SU-DHL-6 (cell line): ENCODE measurements at regions not wholly inside any gene's neighbourhood (a gene's known extent, or its start where the extent isn't known, plus 50 kb on each side); places are given as distances from the start of the nearest gene placed in this dataset.

Experiments used
- H2AFZ ChIP-seq: fragments of 200-600 bp; sonication (generic); 2 replicates; pipeline ENCODE4 v1.6.1; 2014; ENCODE audit warnings: low read depth, mild to moderate bottlenecking, moderate library complexity, mixed read lengths, antibody characterized with exemption, low read length; ENCODE audit not compliant: severe bottlenecking
- H3F3A ChIP-seq: fragments of 200-600 bp; shearing (Covaris generic); 2 replicates; pipeline ENCODE4 v1.6.0; 2016; ENCODE audit warnings: antibody characterized with exemption, mild to moderate bottlenecking; ENCODE audit not compliant: insufficient read depth
- H3K27ac ChIP-seq: fragments of 200-600 bp; sonication (generic); 2 replicates; pipeline ENCODE4 v1.5.1; 2016; ENCODE audit warnings: low read depth, mild to moderate bottlenecking, low read length, moderate library complexity, mixed read lengths
- H3K27me3 ChIP-seq: fragments of 200-600 bp; sonication (generic), shearing (Covaris generic); 2 replicates; pipeline ENCODE4 v1.6.0; 2014; ENCODE audit warnings: mild to moderate bottlenecking, low read length
- H3K36me3 ChIP-seq: fragments of 200-600 bp; sonication (generic); 2 replicates; pipeline ENCODE4 v1.6.1; 2014; ENCODE audit warnings: mild to moderate bottlenecking, low read length, mixed read lengths
- H3K4me2 ChIP-seq: fragments of 300-600, 200-600 bp; shearing (Covaris generic), sonication (generic); 2 replicates; pipeline ENCODE4 v1.6.0; 2014; ENCODE audit warnings: low read length, low read depth, mild to moderate bottlenecking; ENCODE audit not compliant: poor library complexity, severe bottlenecking
- H3K4me3 ChIP-seq: fragments of 200-600 bp; sonication (generic); 2 replicates; pipeline ENCODE4 v1.5.1; 2014; ENCODE audit warnings: antibody characterized with exemption, low read length, mild to moderate bottlenecking, mixed read lengths; ENCODE audit not compliant: insufficient read depth, poor library complexity, severe bottlenecking
- H3K79me2 ChIP-seq: fragments of 200-600 bp; sonication (generic); 2 replicates; pipeline ENCODE4 v1.6.1; 2014; ENCODE audit warnings: mild to moderate bottlenecking, low read length, moderate library complexity; ENCODE audit not compliant: insufficient read depth
- H3K9ac ChIP-seq: fragments of 200-600 bp; sonication (generic); 2 replicates; pipeline ENCODE4 v1.7.0; 2014; ENCODE audit warnings: mild to moderate bottlenecking, low read length
- H3K9me2 ChIP-seq: fragments of 200-600 bp; sonication (generic); replicated peaks from 2 replicates; pipeline ENCODE4 v1.6.1; 2014; ENCODE audit warnings: low read length; ENCODE audit not compliant: insufficient read depth
- H3K9me3 ChIP-seq: fragments of 200-600 bp; sonication (generic); 2 replicates; pipeline ENCODE4 v1.6.1; 2014; ENCODE audit warnings: low read length, mixed read lengths; ENCODE audit not compliant: insufficient read depth
- H4K20me1 ChIP-seq: fragments of 200-600 bp; sonication (generic); 2 replicates; pipeline ENCODE4 v1.6.1; 2014; ENCODE audit warnings: low read depth, mild to moderate bottlenecking, antibody characterized with exemption, low read length, moderate library complexity, mixed read lengths
- EZH2phosphoT487 ChIP-seq: fragments of 200-600 bp; sonication (generic), shearing (Covaris generic); conservative IDR thresholded peaks from 2 replicates; pipeline ENCODE4 v1.6.1; 2018; ENCODE audit warnings: mild to moderate bottlenecking, antibody characterized with exemption, low read length, moderate library complexity, mixed read lengths
- TF ChIP-seq, protein P1 (sequence below): fragments of 200-600 bp; sonication (generic); IDR thresholded peaks from one replicate; pipeline ENCODE4 v1.5.1; 2017; ENCODE audit warnings: antibody characterized with exemption, mild to moderate bottlenecking, low read length, moderate library complexity; ENCODE audit not compliant: insufficient read depth, poor library complexity, severe bottlenecking

- H3K27me3 ChIP-seq = no peaks in the 10 kb centered on the region
- no peaks in the 10 kb centered on the region for H3F3A ChIP-seq
- no peaks in the 10 kb centered on the region for H4K20me1 ChIP-seq
- no peak overlapping the region for H3K4me2 ChIP-seq
- H3K9ac ChIP-seq = no peak overlapping the region
- no peaks in the 10 kb centered on the region for H3K36me3 ChIP-seq
- TF ChIP-seq, protein P1, sequence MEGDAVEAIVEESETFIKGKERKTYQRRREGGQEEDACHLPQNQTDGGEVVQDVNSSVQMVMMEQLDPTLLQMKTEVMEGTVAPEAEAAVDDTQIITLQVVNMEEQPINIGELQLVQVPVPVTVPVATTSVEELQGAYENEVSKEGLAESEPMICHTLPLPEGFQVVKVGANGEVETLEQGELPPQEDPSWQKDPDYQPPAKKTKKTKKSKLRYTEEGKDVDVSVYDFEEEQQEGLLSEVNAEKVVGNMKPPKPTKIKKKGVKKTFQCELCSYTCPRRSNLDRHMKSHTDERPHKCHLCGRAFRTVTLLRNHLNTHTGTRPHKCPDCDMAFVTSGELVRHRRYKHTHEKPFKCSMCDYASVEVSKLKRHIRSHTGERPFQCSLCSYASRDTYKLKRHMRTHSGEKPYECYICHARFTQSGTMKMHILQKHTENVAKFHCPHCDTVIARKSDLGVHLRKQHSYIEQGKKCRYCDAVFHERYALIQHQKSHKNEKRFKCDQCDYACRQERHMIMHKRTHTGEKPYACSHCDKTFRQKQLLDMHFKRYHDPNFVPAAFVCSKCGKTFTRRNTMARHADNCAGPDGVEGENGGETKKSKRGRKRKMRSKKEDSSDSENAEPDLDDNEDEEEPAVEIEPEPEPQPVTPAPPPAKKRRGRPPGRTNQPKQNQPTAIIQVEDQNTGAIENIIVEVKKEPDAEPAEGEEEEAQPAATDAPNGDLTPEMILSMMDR = no peak
- no peaks in the 10 kb centered on the region; the same call in none of the 2 replicates for H3K9me2 ChIP-seq
- no peak overlapping the region for H3K27ac ChIP-seq
- H3K9me3 ChIP-seq = no peaks in the 10 kb centered on the region
- H3K79me2 ChIP-seq = no peaks in the 10 kb centered on the region
- no peak overlapping the region for H3K4me3 ChIP-seq
- no peak overlapping the region for H2AFZ ChIP-seq
These were observed 596.3 kb upstream of the SALL1 start for GRCh38 chr16:51747329-51747728.

DNA sequence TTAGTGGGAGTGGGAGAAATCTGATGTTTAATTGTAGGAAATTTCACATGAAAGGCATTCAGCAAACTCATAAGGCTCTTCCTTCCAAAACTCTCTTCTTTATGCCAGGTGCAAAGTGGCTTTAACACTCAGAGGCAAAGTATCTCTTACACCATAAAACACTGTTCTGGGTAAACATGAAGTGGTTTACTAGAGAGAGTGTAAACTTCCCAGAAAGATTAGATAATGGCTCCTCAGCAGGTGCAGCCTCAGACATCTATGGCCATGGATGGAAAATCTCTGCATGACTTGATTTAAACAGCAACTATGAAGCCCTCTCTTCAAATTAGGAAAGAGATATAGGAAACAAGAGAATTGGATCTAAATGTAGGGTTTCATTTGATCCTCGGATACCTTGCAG is 583.1 kb upstream of the SALL1 start:
- no peaks in the 10 kb centered on the region for H3K79me2 ChIP-seq
- H3K27me3 ChIP-seq = no peaks in the 10 kb centered on the region
- H3K4me3 ChIP-seq = no peak overlapping the region
- TF ChIP-seq EZH2phosphoT487 = no peak
- TF ChIP-seq, protein P1 = no peak
- H3K9me3 ChIP-seq = no peaks in the 10 kb centered on the region
- no peaks in the 10 kb centered on the region for H3K36me3 ChIP-seq
- no peaks in the 10 kb centered on the region for H3F3A ChIP-seq
- H4K20me1 ChIP-seq = no peaks in the 10 kb centered on the region
- no peak overlapping the region for H2AFZ ChIP-seq
- no peak overlapping the region for H3K27ac ChIP-seq
- H3K9me2 ChIP-seq = no peaks in the 10 kb centered on the region
- H3K4me2 ChIP-seq = no peak overlapping the region
- H3K9ac ChIP-seq = no peak overlapping the region

DNA sequence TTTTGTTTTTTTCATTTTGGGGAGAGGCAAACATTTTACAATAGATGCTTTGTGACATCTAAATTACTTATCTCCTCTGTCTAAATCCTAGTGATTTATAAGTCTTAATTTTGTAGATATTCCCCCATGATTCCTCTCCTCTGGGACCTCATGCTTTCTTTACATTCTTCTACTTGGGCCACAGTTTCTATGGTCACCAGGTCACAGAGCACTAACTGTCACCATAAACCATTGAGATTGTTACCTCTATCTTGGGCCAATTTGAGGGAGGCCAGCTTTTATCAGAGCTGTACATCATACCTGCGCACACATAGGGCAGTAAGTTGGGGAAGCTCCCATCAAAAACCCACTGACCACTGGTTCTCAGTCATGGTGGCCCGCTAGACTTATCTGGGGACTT is 582.1 kb upstream of the SALL1 start:
- H3K4me3 ChIP-seq = no peak overlapping the region
- TF ChIP-seq EZH2phosphoT487 = no peak
- TF ChIP-seq, protein P1 = no peak

GRCh38 chr16:51731160-51731559 is 580.1 kb upstream of the SALL1 start:
- no peak overlapping the region for H3K4me2 ChIP-seq
- H3K9me3 ChIP-seq = no peaks in the 10 kb centered on the region
- H2AFZ ChIP-seq = no peak overlapping the region
- no peak overlapping the region for H3K9ac ChIP-seq
- H3K36me3 ChIP-seq = no peaks in the 10 kb centered on the region
- H3K4me3 ChIP-seq = no peak overlapping the region
- no peaks in the 10 kb centered on the region for H3K9me2 ChIP-seq
- no peaks in the 10 kb centered on the region for H3K79me2 ChIP-seq
- H3K27ac ChIP-seq = no peak overlapping the region
- no peaks in the 10 kb centered on the region for H3K27me3 ChIP-seq
- TF ChIP-seq, protein P1 = no peak
- TF ChIP-seq EZH2phosphoT487 = no peak
- H3F3A ChIP-seq = no peaks in the 10 kb centered on the region
- H4K20me1 ChIP-seq = no peaks in the 10 kb centered on the region

More for the DNA sequence above, 582.1 kb upstream of the SALL1 start:
- Histone ChIP-seq H4K20me1 (no peaks in the 10 kb centered on the region), H3K27ac (no peak overlapping the region), H3K9me3 (no peaks in the 10 kb centered on the region), H3K79me2 (no peaks in the 10 kb centered on the region), H3K9ac (no peak overlapping the region), H3K27me3 (no peaks in the 10 kb centered on the region), H3K9me2 (no peaks in the 10 kb centered on the region), H3K4me2 (no peak overlapping the region), H2AFZ (no peak overlapping the region), H3K36me3 (no peaks in the 10 kb centered on the region), H3F3A (no peaks in the 10 kb centered on the region)
